Spleen (tissue), 7 donors: ENCODE measurements at regions not wholly inside any gene's neighbourhood (a gene's known extent, or its start where the extent isn't known, plus 50 kb on each side); places are given as distances from the start of the nearest gene placed in this dataset.

Experiments used
- POLR2A ChIP-seq, 3 donors: fragments of 450-650 bp; IDR thresholded peaks; one replicate each; pipeline ENCODE4 v1.5.1; 2017; ENCODE audit warnings: antibody characterized with exemption in 3 of 3, mild to moderate bottlenecking in 1 of 3
- POLR2AphosphoS5 ChIP-seq, 3 donors: sonication (generic); formaldehyde crosslinking; IDR thresholded peaks; one replicate each; pipeline ENCODE4 v1.5.1; 2017; ENCODE audit warnings: antibody characterized with exemption in 3 of 3
- TF ChIP-seq, protein P1 (sequence below), 11 experiments: fragments of 200-600 bp in 7 of 11; fragments of 450-650 bp in 4 of 11; sonication (generic) in 4 of 11; IDR thresholded peaks in 8 of 11; conservative IDR thresholded peaks in 3 of 11; 1 replicate in 7 of 11; 2 replicates in 4 of 11; pipeline versions ENCODE4 v1.4.0 to v1.8.0; 2016 to 2021; ENCODE audit warnings: antibody characterized with exemption in 11 of 11, inconsistent platforms in 4 of 11, mild to moderate bottlenecking in 1 of 11
- donor health status: DM: no; HTN: no; CAD: no; lungs with moderate emphysema.
- donor health status: DM: no; HTN: no; CAD: no.
- donor health status: DM: no; HTN: no; CAD: no.

DNA sequence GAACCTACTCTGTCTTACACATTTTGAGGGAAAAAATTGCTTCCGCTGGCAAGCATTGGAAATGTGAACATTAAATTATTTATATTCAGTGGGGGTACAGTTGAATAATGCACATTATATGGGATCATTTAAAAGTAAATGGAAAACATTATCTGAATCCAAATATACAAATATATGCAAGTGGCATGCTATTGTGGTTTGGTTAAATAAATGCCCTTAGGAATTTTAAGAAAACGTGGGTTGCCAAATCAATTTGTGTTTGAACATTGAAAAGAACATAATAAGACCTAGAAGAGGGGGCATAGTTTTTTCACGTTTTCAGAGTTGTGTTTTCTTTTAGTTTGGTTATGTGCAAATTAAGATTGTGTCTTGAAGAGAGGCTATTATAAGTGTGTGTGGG is 230.5 kb upstream of the PRKX start:
- TF ChIP-seq, protein P1, sequence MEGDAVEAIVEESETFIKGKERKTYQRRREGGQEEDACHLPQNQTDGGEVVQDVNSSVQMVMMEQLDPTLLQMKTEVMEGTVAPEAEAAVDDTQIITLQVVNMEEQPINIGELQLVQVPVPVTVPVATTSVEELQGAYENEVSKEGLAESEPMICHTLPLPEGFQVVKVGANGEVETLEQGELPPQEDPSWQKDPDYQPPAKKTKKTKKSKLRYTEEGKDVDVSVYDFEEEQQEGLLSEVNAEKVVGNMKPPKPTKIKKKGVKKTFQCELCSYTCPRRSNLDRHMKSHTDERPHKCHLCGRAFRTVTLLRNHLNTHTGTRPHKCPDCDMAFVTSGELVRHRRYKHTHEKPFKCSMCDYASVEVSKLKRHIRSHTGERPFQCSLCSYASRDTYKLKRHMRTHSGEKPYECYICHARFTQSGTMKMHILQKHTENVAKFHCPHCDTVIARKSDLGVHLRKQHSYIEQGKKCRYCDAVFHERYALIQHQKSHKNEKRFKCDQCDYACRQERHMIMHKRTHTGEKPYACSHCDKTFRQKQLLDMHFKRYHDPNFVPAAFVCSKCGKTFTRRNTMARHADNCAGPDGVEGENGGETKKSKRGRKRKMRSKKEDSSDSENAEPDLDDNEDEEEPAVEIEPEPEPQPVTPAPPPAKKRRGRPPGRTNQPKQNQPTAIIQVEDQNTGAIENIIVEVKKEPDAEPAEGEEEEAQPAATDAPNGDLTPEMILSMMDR (IDR thresholded peaks at IDR 0.05 in 8 of 11, conservative IDR thresholded peaks at IDR 0.05 in 3 of 11): no peak
- TF ChIP-seq POLR2A (IDR thresholded peaks at IDR 0.05): no peak
- TF ChIP-seq POLR2AphosphoS5 (IDR thresholded peaks at IDR 0.05): no peak
